Mesothelial cell of epicardium (in vitro differentiated cells): ENCODE measurements at regions not wholly inside any gene's neighbourhood (a gene's known extent, or its start where the extent isn't known, plus 50 kb on each side); places are given as distances from the start of the nearest gene placed in this dataset.

Experiments
- DNase-seq, 2 experiments: peaks; one replicate each; pipeline ENCODE4 v3.0.0; 2021; ENCODE audit warnings: low spot score in 2 of 2; ENCODE audit not compliant: unreplicated experiment in 2 of 2
- H3K27ac Mint-ChIP-seq: 2 replicates; pipeline ENCODE4 v1.8.0; 2021; ENCODE audit warnings: mixed read lengths
- H3K27me3 Mint-ChIP-seq: 2 replicates; pipeline ENCODE4 v1.8.0; 2021; ENCODE audit warnings: low read depth, mixed read lengths
- H3K36me3 Mint-ChIP-seq: 2 replicates; pipeline ENCODE4 v1.8.0; 2021; ENCODE audit warnings: mixed read lengths
- H3K4me1 Mint-ChIP-seq: 2 replicates; pipeline ENCODE4 v1.8.0; 2021; ENCODE audit warnings: mixed read lengths
- H3K4me3 Mint-ChIP-seq: 2 replicates; pipeline ENCODE4 v1.8.0; 2021; ENCODE audit warnings: mild to moderate bottlenecking, moderate library complexity, mixed read lengths
- H3K9me3 Mint-ChIP-seq: 2 replicates; pipeline ENCODE4 v1.8.0; 2021; ENCODE audit warnings: mixed read lengths
- CTCF ChIP-seq: fragments of 200-600 bp; sonication (generic); IDR thresholded peaks from one replicate; pipeline ENCODE4 v1.5.0; 2021; ENCODE audit warnings: antibody characterized with exemption; ENCODE audit not compliant: unreplicated experiment

- Mint-ChIP-seq H3K27ac (peak overlapping the region; percentile 56), H3K4me3 (no peak overlapping the region), H3K9me3 (peaks cover 7% of the 10 kb centered on the region), H3K27me3 (peaks cover 7% of the 10 kb centered on the region), H3K36me3 (peaks cover 1% of the 10 kb centered on the region), H3K4me1 (peaks cover 17% of the 10 kb centered on the region)
- no peak for TF ChIP-seq CTCF
- no peak for DNase-seq
Observed at GRCh38 chr1:65688215-65688566, 104.5 kb upstream of the PDE4B start.

- peaks cover under 1% of the 10 kb centered on the region for H3K27me3 Mint-ChIP-seq
- H3K4me1 Mint-ChIP-seq, result peaks cover 17% of the 10 kb centered on the region
- H3K9me3 Mint-ChIP-seq, result peaks cover 7% of the 10 kb centered on the region
- no peak overlapping the region for H3K4me3 Mint-ChIP-seq
- peaks cover 1% of the 10 kb centered on the region for H3K36me3 Mint-ChIP-seq
- TF ChIP-seq CTCF, result no peak
- H3K27ac Mint-ChIP-seq, result no peak overlapping the region
- no peak for DNase-seq
Observed at GRCh38 chr1:65688848-65689247, 103.8 kb upstream of the PDE4B start.

GRCh38 chr1:65691152-65691900 is 101.4 kb upstream of the PDE4B start:
- Mint-ChIP-seq H3K4me3 (no peak overlapping the region), H3K27me3 (no peaks in the 10 kb centered on the region), H3K9me3 (peaks cover 1% of the 10 kb centered on the region), H3K27ac (no peak overlapping the region), H3K4me1 (peaks cover 17% of the 10 kb centered on the region), H3K36me3 (peaks cover under 1% of the 10 kb centered on the region)
- no peak for DNase-seq
- no peak for TF ChIP-seq CTCF

GRCh38 chr1:65691972-65692371 is 100.7 kb upstream of the PDE4B start:
- TF ChIP-seq CTCF, result no peak
- Mint-ChIP-seq H3K27me3 (no peaks in the 10 kb centered on the region), H3K36me3 (no peaks in the 10 kb centered on the region), H3K27ac (no peak overlapping the region), H3K4me1 (peaks cover 17% of the 10 kb centered on the region), H3K9me3 (no peaks in the 10 kb centered on the region), H3K4me3 (no peak overlapping the region)
- no peak for DNase-seq

- Mint-ChIP-seq H3K4me3 (no peak overlapping the region), H3K4me1 (peaks cover 9% of the 10 kb centered on the region), H3K27ac (no peak overlapping the region), H3K27me3 (no peaks in the 10 kb centered on the region), H3K9me3 (no peaks in the 10 kb centered on the region), H3K36me3 (no peaks in the 10 kb centered on the region)
- no peak for TF ChIP-seq CTCF
- no peak for DNase-seq
Observed at GRCh38 chr1:65694126-65694525, 98.6 kb upstream of the PDE4B start.
